GM19023 (cell line): ENCODE measurements at regions not wholly inside any gene's neighbourhood (a gene's known extent, or its start where the extent isn't known, plus 50 kb on each side); places are given as distances from the start of the nearest gene placed in this dataset.

Experiments used
- ATAC-seq: cut with Tn5 transposase; IDR thresholded peaks from one replicate; pipeline ENCODE4 v1.9.1; 2021; ENCODE audit warnings: mild to moderate bottlenecking, moderate library complexity; ENCODE audit not compliant: unreplicated experiment

DNA sequence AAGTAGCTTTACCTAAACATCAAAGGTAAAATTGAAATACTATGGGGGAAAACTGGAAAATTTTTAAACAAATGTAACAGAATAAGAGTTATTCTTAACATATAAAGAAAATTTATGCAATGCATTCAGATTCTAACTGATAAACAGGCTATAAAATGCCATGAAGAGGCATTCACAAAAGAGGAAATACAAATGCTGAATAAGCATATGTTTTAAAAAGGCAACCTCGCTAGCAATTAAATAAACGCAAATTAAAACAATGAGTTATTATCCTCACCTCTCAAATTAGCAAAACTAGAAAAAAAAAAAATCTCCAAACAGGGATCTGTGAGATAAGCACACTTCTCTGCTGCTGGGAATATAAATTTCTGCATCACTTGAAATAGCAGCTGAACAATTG is 63.2 kb upstream of the BRINP1 start:
- ATAC-seq = no peak

DNA sequence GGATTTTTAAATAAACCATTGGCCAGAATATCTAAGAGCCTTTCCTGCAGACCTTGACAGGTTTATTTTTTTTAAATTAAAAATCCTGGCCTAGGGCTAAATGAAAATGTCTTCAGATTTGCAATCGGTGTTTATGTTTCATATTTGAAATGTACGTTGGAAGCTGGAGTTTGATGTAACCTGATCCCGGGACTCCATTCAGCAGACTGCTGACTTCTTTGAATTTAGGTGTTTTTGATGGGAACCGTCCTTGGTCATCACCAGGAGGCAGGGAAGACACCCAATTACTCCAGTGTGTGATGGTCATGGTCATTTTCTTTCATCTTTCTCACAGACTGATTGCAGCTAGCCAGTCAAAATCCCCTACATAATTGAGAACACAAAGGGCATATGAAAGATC is 60.1 kb upstream of the BRINP1 start:
- no peak for ATAC-seq

DNA sequence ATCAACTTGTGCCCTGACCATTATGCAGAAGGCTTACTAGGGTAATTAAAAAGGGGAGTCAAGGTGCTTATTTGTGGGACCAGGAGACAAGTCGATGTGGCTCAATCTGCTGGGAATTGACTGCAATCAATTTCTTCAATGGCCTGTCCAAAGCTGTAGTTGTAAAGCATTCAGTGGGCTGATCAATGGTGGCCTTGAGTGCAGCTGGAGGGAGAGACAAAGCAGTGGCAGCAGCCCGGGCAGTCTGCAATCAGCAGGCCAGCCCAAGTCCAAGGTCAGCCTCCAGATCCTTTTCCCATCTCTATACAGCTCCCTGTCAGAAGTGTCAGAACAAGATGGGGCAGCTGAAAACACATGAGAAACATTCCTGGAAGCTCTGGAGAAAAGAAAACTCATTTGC is 51.0 kb upstream of the BRINP1 start:
- ATAC-seq = no peak
